Smooth muscle cell (in vitro differentiated cells): ENCODE measurements at regions not wholly inside any gene's neighbourhood (a gene's known extent, or its start where the extent isn't known, plus 50 kb on each side); places are given as distances from the start of the nearest gene placed in this dataset.

Experiments used
- DNase-seq: peaks from one replicate; lab custom pipeline; 2025; ENCODE audit not compliant: unreplicated experiment; lab: John Stamatoyannopoulos, UW
- H2AFZ ChIP-seq: fragments of 200-600 bp; sonication (generic); 2 replicates; pipeline ENCODE4 v1.6.0; 2016; ENCODE audit warnings: antibody characterized with exemption, low read depth, mild to moderate bottlenecking
- H3F3A ChIP-seq: fragments of 200-600 bp; sonication (generic); 2 replicates; pipeline ENCODE4 v1.6.0; 2017; ENCODE audit warnings: antibody characterized with exemption, low read depth
- H3K27ac ChIP-seq: fragments of 200-600 bp; sonication (generic); 2 replicates; pipeline ENCODE4 v1.5.1; 2016; ENCODE audit warnings: low read depth, mild to moderate bottlenecking
- H3K27me3 ChIP-seq: fragments of 200-600 bp; sonication (generic); 2 replicates; pipeline ENCODE4 v1.6.1; 2016; ENCODE audit warnings: low read depth, mild to moderate bottlenecking
- H3K36me3 ChIP-seq: fragments of 200-600 bp; sonication (generic); 2 replicates; pipeline ENCODE4 v1.5.1; 2016; ENCODE audit warnings: low read depth
- H3K4me1 ChIP-seq: fragments of 200-600 bp; sonication (generic); 2 replicates; pipeline ENCODE4 v1.5.1; 2016; ENCODE audit warnings: low read depth
- H3K4me2 ChIP-seq: fragments of 200-600 bp; sonication (generic); 2 replicates; pipeline ENCODE4 v1.6.0; 2016; ENCODE audit warnings: mild to moderate bottlenecking
- H3K4me3 ChIP-seq: fragments of 200-600 bp; sonication (generic); 2 replicates; pipeline ENCODE4 v1.5.1; 2016; ENCODE audit warnings: mild to moderate bottlenecking
- H3K79me2 ChIP-seq: fragments of 200-600 bp; sonication (generic); 2 replicates; pipeline ENCODE4 v1.6.0; 2016; ENCODE audit warnings: low read depth, mild to moderate bottlenecking
- H3K9ac ChIP-seq: fragments of 200-600 bp; sonication (generic); 2 replicates; pipeline ENCODE4 v1.6.0; 2016; ENCODE audit warnings: low read depth
- H3K9me3 ChIP-seq: fragments of 200-600 bp; sonication (generic); replicated peaks from 2 replicates; pipeline ENCODE4 v1.5.1; 2016; ENCODE audit warnings: low read depth
- H4K20me1 ChIP-seq: fragments of 200-600 bp; sonication (generic); 2 replicates; pipeline ENCODE4 v1.6.0; 2016; ENCODE audit warnings: low read depth
- WGBS: methylation state at CpG from one replicate; pipeline ENCODE4 v1.1.7; 2016; ENCODE audit warnings: low lambda C conversion rate; 5-methylcytosine and 5-hydroxymethylcytosine counted together
- TF ChIP-seq, protein P1 (sequence below): fragments of 200-600 bp; sonication (generic); IDR thresholded peaks from 2 replicates; pipeline ENCODE4 v1.5.1; 2017; ENCODE audit warnings: borderline replicate concordance, mild to moderate bottlenecking, antibody characterized with exemption; ENCODE audit not compliant: insufficient read depth, poor library complexity, severe bottlenecking

GRCh38 chr14:100955201-100955600 is 51.7 kb upstream of the RTL1 start:
- 40% methylated on average over 2 of the region's 2 CpGs for WGBS
- H3K4me2 ChIP-seq: peak overlapping the region; percentile 32
- no peak overlapping the region for H2AFZ ChIP-seq
- no peak overlapping the region for H3K9ac ChIP-seq
- H4K20me1 ChIP-seq: no peaks in the 10 kb centered on the region
- TF ChIP-seq, protein P1, sequence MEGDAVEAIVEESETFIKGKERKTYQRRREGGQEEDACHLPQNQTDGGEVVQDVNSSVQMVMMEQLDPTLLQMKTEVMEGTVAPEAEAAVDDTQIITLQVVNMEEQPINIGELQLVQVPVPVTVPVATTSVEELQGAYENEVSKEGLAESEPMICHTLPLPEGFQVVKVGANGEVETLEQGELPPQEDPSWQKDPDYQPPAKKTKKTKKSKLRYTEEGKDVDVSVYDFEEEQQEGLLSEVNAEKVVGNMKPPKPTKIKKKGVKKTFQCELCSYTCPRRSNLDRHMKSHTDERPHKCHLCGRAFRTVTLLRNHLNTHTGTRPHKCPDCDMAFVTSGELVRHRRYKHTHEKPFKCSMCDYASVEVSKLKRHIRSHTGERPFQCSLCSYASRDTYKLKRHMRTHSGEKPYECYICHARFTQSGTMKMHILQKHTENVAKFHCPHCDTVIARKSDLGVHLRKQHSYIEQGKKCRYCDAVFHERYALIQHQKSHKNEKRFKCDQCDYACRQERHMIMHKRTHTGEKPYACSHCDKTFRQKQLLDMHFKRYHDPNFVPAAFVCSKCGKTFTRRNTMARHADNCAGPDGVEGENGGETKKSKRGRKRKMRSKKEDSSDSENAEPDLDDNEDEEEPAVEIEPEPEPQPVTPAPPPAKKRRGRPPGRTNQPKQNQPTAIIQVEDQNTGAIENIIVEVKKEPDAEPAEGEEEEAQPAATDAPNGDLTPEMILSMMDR: no peak
- no peaks in the 10 kb centered on the region for H3F3A ChIP-seq
- H3K36me3 ChIP-seq: no peaks in the 10 kb centered on the region
- no peaks in the 10 kb centered on the region for H3K4me1 ChIP-seq
- H3K9me3 ChIP-seq: no peaks in the 10 kb centered on the region
- DNase-seq: no peak
- H3K79me2 ChIP-seq: no peaks in the 10 kb centered on the region
- peak overlapping the region; percentile 64 for H3K27ac ChIP-seq
- H3K27me3 ChIP-seq: no peaks in the 10 kb centered on the region
- no peak overlapping the region for H3K4me3 ChIP-seq

GRCh38 chr14:100962494-100962893 is 59.0 kb upstream of the RTL1 start:
- Histone ChIP-seq H2AFZ (no peak overlapping the region), H3F3A (no peaks in the 10 kb centered on the region), H3K9ac (no peak overlapping the region), H3K9me3 (no peaks in the 10 kb centered on the region), H3K4me1 (no peaks in the 10 kb centered on the region), H3K79me2 (no peaks in the 10 kb centered on the region), H3K4me3 (no peak overlapping the region), H4K20me1 (no peaks in the 10 kb centered on the region), H3K36me3 (no peaks in the 10 kb centered on the region), H3K27me3 (no peaks in the 10 kb centered on the region), H3K4me2 (no peak overlapping the region), H3K27ac (no peak overlapping the region)
- 30% methylated on average over 1 of the region's 1 CpG for WGBS
- TF ChIP-seq, protein P1: no peak
- no peak for DNase-seq

DNA sequence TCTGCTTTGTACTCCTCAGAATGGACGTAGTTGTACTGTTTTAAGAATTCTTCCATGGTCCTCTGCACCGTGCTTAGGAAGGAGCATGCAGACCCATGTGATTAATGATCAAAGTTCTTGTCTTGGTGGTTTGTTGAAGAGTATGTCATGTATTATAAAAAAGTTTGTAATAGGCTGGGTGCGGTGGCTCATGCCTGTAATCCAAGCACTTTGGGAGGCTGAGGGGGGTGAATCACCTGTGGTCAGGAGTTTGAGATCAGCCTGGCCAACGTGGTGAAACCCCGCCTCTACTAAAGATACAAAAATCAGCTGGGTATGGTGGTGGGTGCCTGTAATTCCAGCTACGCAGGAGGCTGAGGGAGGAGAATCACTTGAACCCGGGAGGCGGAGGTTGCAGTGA is 61.8 kb upstream of the RTL1 start:
- Histone ChIP-seq H4K20me1 (no peaks in the 10 kb centered on the region), H3K4me1 (no peaks in the 10 kb centered on the region), H3K27me3 (no peaks in the 10 kb centered on the region), H2AFZ (no peak overlapping the region), H3K36me3 (no peaks in the 10 kb centered on the region), H3K9ac (no peak overlapping the region), H3K9me3 (no peaks in the 10 kb centered on the region), H3K4me3 (no peak overlapping the region), H3K27ac (no peak overlapping the region), H3K4me2 (no peak overlapping the region), H3K79me2 (no peaks in the 10 kb centered on the region), H3F3A (no peaks in the 10 kb centered on the region)
- DNase-seq: no peak
- TF ChIP-seq, protein P1: no peak
- 81% methylated on average over 8 of the region's 8 CpGs for WGBS

GRCh38 chr14:100967178-100967577 is 63.7 kb upstream of the RTL1 start:
- Histone ChIP-seq H3K4me1 (no peaks in the 10 kb centered on the region), H3K27ac (no peak overlapping the region), H3K27me3 (no peaks in the 10 kb centered on the region), H3K9ac (no peak overlapping the region), H3K36me3 (no peaks in the 10 kb centered on the region), H3K9me3 (no peaks in the 10 kb centered on the region), H3F3A (no peaks in the 10 kb centered on the region), H3K4me3 (no peak overlapping the region), H3K4me2 (no peak overlapping the region), H4K20me1 (no peaks in the 10 kb centered on the region), H3K79me2 (no peaks in the 10 kb centered on the region), H2AFZ (no peak overlapping the region)
- TF ChIP-seq, protein P1: no peak
- WGBS: 76% methylated on average over 3 of the region's 3 CpGs
- no peak for DNase-seq
